MM.1S (cell line): ENCODE measurements at regions not wholly inside any gene's neighbourhood (a gene's known extent, or its start where the extent isn't known, plus 50 kb on each side); places are given as distances from the start of the nearest gene placed in this dataset.

Source experiments
- EZH2phosphoT487 ChIP-seq: fragments of 300-600 bp; sonication (generic); IDR thresholded peaks from 2 replicates; pipeline ENCODE4 v1.6.1; 2018; ENCODE audit warnings: antibody characterized with exemption, low read length
- TF ChIP-seq, protein P1 (sequence below): fragments of 300-600 bp; sonication (generic); IDR thresholded peaks from 2 replicates; pipeline ENCODE4 v1.5.1; 2016; ENCODE audit warnings: antibody characterized with exemption, low read length, mixed read lengths

DNA sequence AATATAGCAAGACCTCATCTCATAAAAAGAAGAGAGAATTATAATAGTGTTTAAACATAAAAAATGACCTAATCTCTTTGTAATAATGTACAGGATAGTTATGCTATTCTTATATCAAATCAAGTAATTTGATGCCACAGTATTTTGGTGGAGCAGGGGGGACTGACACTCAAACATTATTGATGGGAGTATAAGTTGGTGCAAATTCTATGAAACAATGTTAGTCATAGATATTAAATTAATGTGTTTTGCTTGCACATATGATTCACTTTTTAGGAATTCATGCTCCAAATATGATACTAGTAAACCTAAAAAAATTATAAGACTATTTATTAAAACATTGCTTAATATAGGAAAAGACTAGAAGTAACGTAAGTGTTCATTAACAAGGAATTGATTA lies 256.1 kb upstream of the SYT4 start:
- TF ChIP-seq, protein P1, sequence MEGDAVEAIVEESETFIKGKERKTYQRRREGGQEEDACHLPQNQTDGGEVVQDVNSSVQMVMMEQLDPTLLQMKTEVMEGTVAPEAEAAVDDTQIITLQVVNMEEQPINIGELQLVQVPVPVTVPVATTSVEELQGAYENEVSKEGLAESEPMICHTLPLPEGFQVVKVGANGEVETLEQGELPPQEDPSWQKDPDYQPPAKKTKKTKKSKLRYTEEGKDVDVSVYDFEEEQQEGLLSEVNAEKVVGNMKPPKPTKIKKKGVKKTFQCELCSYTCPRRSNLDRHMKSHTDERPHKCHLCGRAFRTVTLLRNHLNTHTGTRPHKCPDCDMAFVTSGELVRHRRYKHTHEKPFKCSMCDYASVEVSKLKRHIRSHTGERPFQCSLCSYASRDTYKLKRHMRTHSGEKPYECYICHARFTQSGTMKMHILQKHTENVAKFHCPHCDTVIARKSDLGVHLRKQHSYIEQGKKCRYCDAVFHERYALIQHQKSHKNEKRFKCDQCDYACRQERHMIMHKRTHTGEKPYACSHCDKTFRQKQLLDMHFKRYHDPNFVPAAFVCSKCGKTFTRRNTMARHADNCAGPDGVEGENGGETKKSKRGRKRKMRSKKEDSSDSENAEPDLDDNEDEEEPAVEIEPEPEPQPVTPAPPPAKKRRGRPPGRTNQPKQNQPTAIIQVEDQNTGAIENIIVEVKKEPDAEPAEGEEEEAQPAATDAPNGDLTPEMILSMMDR, result no peak
- no peak for TF ChIP-seq EZH2phosphoT487
